Sigmoid colon (tissue), 6 donors: ENCODE measurements at regions not wholly inside any gene's neighbourhood (a gene's known extent, or its start where the extent isn't known, plus 50 kb on each side); places are given as distances from the start of the nearest gene placed in this dataset.

Experiments
- DNase-seq: peaks from one replicate; pipeline ENCODE4 v3.0.0-alpha.2; 2019
- H3K27ac ChIP-seq, 4 donors: fragments of 200-600 bp; sonication (generic); one replicate each; pipeline ENCODE4 v1.5.1; 2016 to 2019; ENCODE audit warnings: mild to moderate bottlenecking in 1 of 4
- H3K27me3 ChIP-seq, 3 donors: fragments of 200-600 bp; sonication (generic); one replicate each; pipeline ENCODE4 v1.5.1; 2019; ENCODE audit warnings: mild to moderate bottlenecking in 1 of 3
- H3K36me3 ChIP-seq, 4 donors: fragments of 200-600 bp; sonication (generic); one replicate each; pipeline ENCODE4 v1.5.1; 2016 to 2019
- H3K4me1 ChIP-seq, 4 donors: fragments of 200-600 bp; sonication (generic); one replicate each; pipeline ENCODE4 v1.5.1; 2017 to 2019
- H3K4me3 ChIP-seq, 4 donors: fragments of 200-600 bp; sonication (generic); one replicate each; pipeline ENCODE4 v1.5.1; 2017 to 2019; ENCODE audit warnings: mild to moderate bottlenecking in 2 of 4, moderate library complexity in 1 of 4
- H3K9me3 ChIP-seq, 4 donors: fragments of 200-600 bp in 3 of 4; sonication (generic) in 3 of 4; one replicate each; pipeline versions ENCODE4 v1.5.1 to v1.6.1; 2013 to 2019
- CTCF ChIP-seq, 4 experiments: fragments of 450-650 bp in 3 of 4; fragments of 200-600 bp in 1 of 4; IDR thresholded peaks; one replicate each; pipeline ENCODE4 v1.5.1; 2016 to 2019; ENCODE audit warnings: antibody characterized with exemption in 4 of 4, mild to moderate bottlenecking in 3 of 4, moderate library complexity in 2 of 4
- EP300 ChIP-seq, 4 donors: sonication (generic); formaldehyde crosslinking; IDR thresholded peaks; one replicate each; pipeline ENCODE4 v1.6.1; 2017; ENCODE audit warnings: antibody characterized with exemption in 4 of 4
- POLR2A ChIP-seq, 2 donors: fragments of 450-650 bp; IDR thresholded peaks; one replicate each; pipeline ENCODE4 v1.6.1; 2016; ENCODE audit warnings: antibody characterized with exemption in 2 of 2, mild to moderate bottlenecking in 2 of 2, moderate library complexity in 2 of 2
- POLR2AphosphoS5 ChIP-seq, 4 donors: sonication (generic); formaldehyde crosslinking; IDR thresholded peaks; one replicate each; pipeline ENCODE4 v1.6.1; 2017; ENCODE audit warnings: antibody characterized with exemption in 4 of 4
- WGBS, 2 donors: extraction: QIAGEN DNeasy Blood & Tissue Kit; methylation state at CpG; one replicate each; pipeline ENCODE4 v1.1.7; 2013; 5-methylcytosine and 5-hydroxymethylcytosine counted together
- intact Hi-C: fragments of 100-400 bp; cut with DNase I; formaldehyde crosslinking; loops from one replicate; pipeline ENCODE4 v1.15.1; 2023
- donor health status: healthy with polysubstance abuse.
- donor health status: healthy.

GRCh38 chr2:118549503-118549902 lies 297.9 kb downstream of the EN1 start:
- Histone ChIP-seq H3K4me1 (no peaks in the 10 kb centered on the region), H3K4me3 (no peak overlapping the region), H3K27me3 (no peaks in the 10 kb centered on the region), H3K27ac (no peak overlapping the region), H3K9me3 (no peaks in the 10 kb centered on the region), H3K36me3 (no peaks in the 10 kb centered on the region)
- 27 to 75% methylated on average over 1 of the region's 1 CpG for WGBS, 2 donors
- intact Hi-C loops = no loop called here
- TF ChIP-seq POLR2A (IDR thresholded peaks at IDR 0.05) = no peak
- no peak for TF ChIP-seq POLR2AphosphoS5 (IDR thresholded peaks at IDR 0.05)
- no peak for TF ChIP-seq EP300 (IDR thresholded peaks at IDR 0.05)
- no peak for TF ChIP-seq CTCF (IDR thresholded peaks at IDR 0.05)
- no peak for DNase-seq

- H3K36me3 ChIP-seq = no peaks in the 10 kb centered on the region
- no peak overlapping the region for H3K27ac ChIP-seq
- H3K4me1 ChIP-seq = no peaks in the 10 kb centered on the region
- H3K9me3 ChIP-seq = no peaks in the 10 kb centered on the region
- H3K4me3 ChIP-seq = no peak overlapping the region
- intact Hi-C loops = no loop called here
- no peaks in the 10 kb centered on the region for H3K27me3 ChIP-seq
- WGBS, 2 donors = 37 to 66% methylated on average over 8 of the region's 8 CpGs
- DNase-seq = no peak
- no peak for TF ChIP-seq CTCF (IDR thresholded peaks at IDR 0.05)
- no peak for TF ChIP-seq EP300 (IDR thresholded peaks at IDR 0.05)
- TF ChIP-seq POLR2AphosphoS5 (IDR thresholded peaks at IDR 0.05) = no peak
- no peak for TF ChIP-seq POLR2A (IDR thresholded peaks at IDR 0.05)
Observed at GRCh38 chr2:118548880-118549488, 298.5 kb downstream of the EN1 start.

- Histone ChIP-seq H3K4me1 (no peaks in the 10 kb centered on the region), H3K9me3 (no peaks in the 10 kb centered on the region), H3K27me3 (no peaks in the 10 kb centered on the region), H3K36me3 (no peaks in the 10 kb centered on the region), H3K4me3 (no peak overlapping the region), H3K27ac (no peak overlapping the region)
- no peak for DNase-seq
- intact Hi-C loops = no loop called here
- TF ChIP-seq CTCF (IDR thresholded peaks at IDR 0.05) (no peak), EP300 (IDR thresholded peaks at IDR 0.05) (no peak), POLR2AphosphoS5 (IDR thresholded peaks at IDR 0.05) (no peak), POLR2A (IDR thresholded peaks at IDR 0.05) (no peak)
- 55 to 75% methylated on average over 7 of the region's 7 CpGs for WGBS, 2 donors
Observed at GRCh38 chr2:118539290-118539689, 308.2 kb downstream of the EN1 start.

- DNase-seq = no peak
- Histone ChIP-seq H3K27ac (no peak overlapping the region), H3K36me3 (no peaks in the 10 kb centered on the region), H3K4me3 (no peak overlapping the region), H3K9me3 (no peaks in the 10 kb centered on the region), H3K27me3 (no peaks in the 10 kb centered on the region), H3K4me1 (no peaks in the 10 kb centered on the region)
- TF ChIP-seq POLR2A (IDR thresholded peaks at IDR 0.05) (no peak), EP300 (IDR thresholded peaks at IDR 0.05) (no peak), CTCF (IDR thresholded peaks at IDR 0.05) (no peak), POLR2AphosphoS5 (IDR thresholded peaks at IDR 0.05) (no peak)
- intact Hi-C loops = no loop called here
- WGBS, 2 donors = 90 to 94% methylated on average over 4 of the region's 4 CpGs
Observed at GRCh38 chr2:118536306-118536705, 311.1 kb downstream of the EN1 start.

GRCh38 chr2:118535818-118536212 lies 311.6 kb downstream of the EN1 start:
- DNase-seq = no peak
- Histone ChIP-seq H3K4me3 (no peak overlapping the region), H3K9me3 (no peaks in the 10 kb centered on the region), H3K27me3 (no peaks in the 10 kb centered on the region), H3K36me3 (no peaks in the 10 kb centered on the region), H3K27ac (no peak overlapping the region), H3K4me1 (no peaks in the 10 kb centered on the region)
- WGBS, 2 donors = 83 to 94% methylated on average over 3 of the region's 3 CpGs
- intact Hi-C loops = no loop called here
- TF ChIP-seq POLR2AphosphoS5 (IDR thresholded peaks at IDR 0.05) (no peak), EP300 (IDR thresholded peaks at IDR 0.05) (no peak), CTCF (IDR thresholded peaks at IDR 0.05) (no peak), POLR2A (IDR thresholded peaks at IDR 0.05) (no peak)
